GM12878 (cell line): ENCODE measurements at regions not wholly inside any gene's neighbourhood (a gene's known extent, or its start where the extent isn't known, plus 50 kb on each side); places are given as distances from the start of the nearest gene placed in this dataset.

Source experiments
- CHD2 ChIP-seq: IDR thresholded peaks from 2 replicates; pipeline ENCODE4 v1.6.1; 2011; ENCODE audit warnings: low read depth, low read length, improper control_type of control experiment, borderline replicate concordance
- CREM ChIP-seq: IDR thresholded peaks from 2 replicates; pipeline ENCODE4 v1.6.1; 2014; ENCODE audit warnings: antibody characterized with exemption, low read depth
- CTCF ChIP-seq, 3 experiments: IDR thresholded peaks in 2 of 3; conservative IDR thresholded peaks in 1 of 3; 2 replicates each; pipeline ENCODE4 v1.5.1; 2011; ENCODE audit warnings: low read depth in 3 of 3, low read length in 3 of 3, mild to moderate bottlenecking in 3 of 3, control low read depth in 2 of 3, moderate library complexity in 2 of 3, inconsistent platforms in 1 of 3, mixed read lengths in 1 of 3; ENCODE audit not compliant: control insufficient read depth in 2 of 3, insufficient read depth in 1 of 3; ENCODE audit errors: extremely low read depth in 1 of 3
- JUND ChIP-seq: IDR thresholded peaks from 2 replicates; pipeline ENCODE4 v1.6.1; 2012; ENCODE audit warnings: low read depth, mild to moderate bottlenecking, low read length, improper control_type of control experiment, moderate library complexity
- KDM1A ChIP-seq: fragments of 200-600 bp; sonication (generic); IDR thresholded peaks from 2 replicates; pipeline ENCODE4 v1.6.1; 2016; ENCODE audit warnings: borderline replicate concordance
- NBN ChIP-seq: fragments of 450-650 bp; IDR thresholded peaks from 2 replicates; pipeline ENCODE4 v1.6.1; 2016
- POLR2A ChIP-seq: IDR thresholded peaks from 2 replicates; pipeline ENCODE4 v1.6.1; 2011; ENCODE audit warnings: low read depth, mild to moderate bottlenecking, low read length
- POLR2AphosphoS2 ChIP-seq: IDR thresholded peaks from 2 replicates; pipeline ENCODE4 v1.6.1; 2011; ENCODE audit warnings: low read depth, mild to moderate bottlenecking, low read length, improper control_type of control experiment, moderate library complexity
- RAD21 ChIP-seq: IDR thresholded peaks from 2 replicates; pipeline ENCODE4 v1.6.1; 2011; ENCODE audit warnings: mild to moderate bottlenecking, low read depth, low read length, moderate library complexity; ENCODE audit not compliant: insufficient read depth
- RBBP5 ChIP-seq: fragments of 200-600 bp; sonication (generic); conservative IDR thresholded peaks from 2 replicates; pipeline ENCODE4 v1.6.1; 2016
- RCOR1 ChIP-seq: conservative IDR thresholded peaks from 2 replicates; pipeline ENCODE4 v1.6.1; 2012; ENCODE audit warnings: low read depth, low read length, improper control_type of control experiment
- STAT1 ChIP-seq: fragments of 450-650 bp; conservative IDR thresholded peaks from 2 replicates; pipeline ENCODE4 v1.6.1; 2014; ENCODE audit warnings: antibody characterized with exemption, mild to moderate bottlenecking
- SUPT20H ChIP-seq: IDR thresholded peaks from 2 replicates; pipeline ENCODE4 v1.6.1; 2011; ENCODE audit warnings: low read depth, mild to moderate bottlenecking, low read length, moderate library complexity, borderline replicate concordance; ENCODE audit not compliant: control insufficient read depth
- TAF1 ChIP-seq: IDR thresholded peaks from 2 replicates; pipeline ENCODE4 v1.6.1; 2011; ENCODE audit warnings: mild to moderate bottlenecking, low read depth, low read length, borderline replicate concordance

- no peak for TF ChIP-seq POLR2A
- TF ChIP-seq SUPT20H: no peak
- no peak for TF ChIP-seq TAF1
- TF ChIP-seq KDM1A: no peak
- no peak for TF ChIP-seq CTCF (IDR thresholded peaks at IDR 0.05 in 2 of 3, conservative IDR thresholded peaks at IDR 0.05 in 1 of 3; ENCODE audit: control insufficient read depth in 2 of 3, extremely low read depth in 1 of 3, insufficient read depth in 1 of 3, low read depth in 3 of 3, low read length in 3 of 3)
- no peak for TF ChIP-seq RBBP5
- no peak for TF ChIP-seq RCOR1
- no peak for TF ChIP-seq RAD21
- TF ChIP-seq JUND: no peak
- no peak for TF ChIP-seq NBN
- no peak for TF ChIP-seq CREM
- TF ChIP-seq POLR2AphosphoS2: no peak
- no peak for TF ChIP-seq CHD2
- TF ChIP-seq STAT1: no peak
These were observed 93.6 kb upstream of the SNRPN start for GRCh38 chr15:24861014-24861690.
